IMR-90 (cell line): ENCODE measurements at regions not wholly inside any gene's neighbourhood (a gene's known extent, or its start where the extent isn't known, plus 50 kb on each side); places are given as distances from the start of the nearest gene placed in this dataset.

Experiments used
- ATAC-seq: fragments of 200-7000 bp; cut with Tn5 transposase; 2 replicates; pipeline ENCODE4 v1.9.1; 2020; ENCODE audit warnings: low read depth, mild to moderate bottlenecking, moderate library complexity
- BruUV-seq: library from RNA; stranded (reverse); fragments of 400-500 nt; replicated peaks from 2 replicates; lab custom pipeline; 2021; lab: Mats Ljungman, UMichigan
- CTCF ChIA-PET: fragments of 300-600 bp; formaldehyde crosslinking; extraction: SDS; loops from one replicate; lab custom pipeline; 2021; ENCODE audit warnings: antibody characterized with exemption; lab: Yijun Ruan, JAX
- POLR2A ChIA-PET: fragments of 300-600 bp; sonication (Branson Sonifier 250); formaldehyde crosslinking; loops from one replicate; lab custom pipeline; 2022; ENCODE audit warnings: antibody characterized with exemption; ENCODE audit not compliant: unreplicated experiment; lab: Charles Lee
- DNase-seq: peaks from one replicate; pipeline ENCODE4 v3.0.0; 2013
- H2AFZ ChIP-seq: replicated peaks from 2 replicates; pipeline ENCODE3; 2013; ENCODE audit warnings: low read length, mild to moderate bottlenecking; ENCODE audit not compliant: poor library complexity
- H2AK5ac ChIP-seq: 2 replicates; pipeline ENCODE4 v1.6.1; 2013; ENCODE audit warnings: low read depth, low read length, inconsistent platforms
- H2AK9ac ChIP-seq: replicated peaks from 2 replicates; pipeline ENCODE3; 2013; ENCODE audit warnings: mild to moderate bottlenecking, low read depth, low read length, moderate library complexity; ENCODE audit not compliant: poor library complexity
- H2BK120ac ChIP-seq: 2 replicates; pipeline ENCODE4 v1.6.1; 2013; ENCODE audit warnings: low read depth, low read length, inconsistent platforms
- H2BK15ac ChIP-seq: 3 replicates; pipeline ENCODE4 v1.6.1; 2013; ENCODE audit warnings: low read depth, low read length, inconsistent platforms
- H2BK20ac ChIP-seq: 2 replicates; pipeline ENCODE4 v1.6.1; 2013; ENCODE audit warnings: low read depth, mild to moderate bottlenecking, inconsistent platforms, low read length, moderate library complexity
- H2BK5ac ChIP-seq: 2 replicates; pipeline ENCODE4 v1.6.1; 2013; ENCODE audit warnings: mild to moderate bottlenecking, low read depth, low read length, inconsistent platforms; ENCODE audit not compliant: poor library complexity, severe bottlenecking
- H3K14ac ChIP-seq: replicated peaks from 2 replicates; pipeline ENCODE4 v1.6.1; 2013; ENCODE audit warnings: low read depth, low read length, inconsistent platforms
- H3K18ac ChIP-seq: 2 replicates; pipeline ENCODE4 v1.6.1; 2013; ENCODE audit warnings: low read depth, low read length, control low read depth
- H3K23ac ChIP-seq: 2 replicates; pipeline ENCODE4 v1.6.1; 2013; ENCODE audit warnings: low read depth, low read length, inconsistent platforms
- H3K27ac ChIP-seq: 2 replicates; pipeline ENCODE4 v1.5.1; 2013; ENCODE audit warnings: mild to moderate bottlenecking, control low read depth, low read length; ENCODE audit not compliant: insufficient read depth
- H3K27me3 ChIP-seq: 2 replicates; pipeline ENCODE4 v1.6.1; 2013; ENCODE audit warnings: low read length; ENCODE audit not compliant: control insufficient read depth, insufficient read depth
- H3K36me3 ChIP-seq: 2 replicates; pipeline ENCODE4 v1.6.1; 2013; ENCODE audit warnings: low read length, mixed read lengths; ENCODE audit not compliant: control insufficient read depth, insufficient read depth
- H3K4ac ChIP-seq: 2 replicates; pipeline ENCODE4 v1.6.1; 2013; ENCODE audit warnings: low read depth, low read length, inconsistent platforms
- H3K4me1 ChIP-seq: 2 replicates; pipeline ENCODE4 v1.6.1; 2013; ENCODE audit warnings: low read length, mixed read lengths; ENCODE audit not compliant: control insufficient read depth, insufficient read depth
- H3K4me2 ChIP-seq: 2 replicates; pipeline ENCODE4 v1.6.1; 2013; ENCODE audit warnings: low read depth, mild to moderate bottlenecking, control low read depth, low read length, moderate library complexity
- H3K4me3 ChIP-seq: 2 replicates; pipeline ENCODE4 v1.5.1; 2013; ENCODE audit warnings: low read depth, mild to moderate bottlenecking, control low read depth, low read length, moderate library complexity; ENCODE audit not compliant: insufficient read depth
- H3K56ac ChIP-seq: 2 replicates; pipeline ENCODE4 v1.6.1; 2013; ENCODE audit warnings: low read length, inconsistent platforms; ENCODE audit not compliant: insufficient read depth; ENCODE audit errors: extremely low read depth
- H3K79me1 ChIP-seq, 2 experiments: 2 replicates each; pipeline ENCODE4 v1.6.1; 2013; ENCODE audit warnings: low read length in 2 of 2, inconsistent platforms in 1 of 2, low read depth in 1 of 2
- H3K9ac ChIP-seq: 2 replicates; pipeline ENCODE4 v1.6.1; 2013; ENCODE audit warnings: low read depth, low read length, control low read depth
- H3K9me1 ChIP-seq: 2 replicates; pipeline ENCODE4 v1.6.1; 2013; ENCODE audit warnings: low read length, inconsistent platforms; ENCODE audit not compliant: insufficient read depth
- H3K9me3 ChIP-seq: 2 replicates; pipeline ENCODE4 v1.6.1; 2013; ENCODE audit warnings: low read length; ENCODE audit not compliant: control insufficient read depth, insufficient read depth
- H4K20me1 ChIP-seq: 2 replicates; pipeline ENCODE4 v1.6.1; 2013; ENCODE audit warnings: low read length, inconsistent platforms; ENCODE audit not compliant: insufficient read depth
- H4K5ac ChIP-seq: 2 replicates; pipeline ENCODE4 v1.6.1; 2013; ENCODE audit warnings: mild to moderate bottlenecking, low read depth, low read length, control low read depth
- H4K8ac ChIP-seq, 2 experiments: 2 replicates each; pipeline ENCODE4 v1.6.1; 2013; ENCODE audit warnings: low read depth in 2 of 2, low read length in 2 of 2, control low read depth in 1 of 2, inconsistent platforms in 1 of 2
- H4K91ac ChIP-seq: 2 replicates; pipeline ENCODE4 v1.6.1; 2013; ENCODE audit warnings: low read depth, low read length, inconsistent platforms; ENCODE audit not compliant: insufficient read depth
- FOS ChIP-seq: fragments of 150-350 bp; IDR thresholded peaks from 2 replicates; pipeline ENCODE4 v1.6.1; 2016; ENCODE audit warnings: low read depth, low read length
- MAFK ChIP-seq: IDR thresholded peaks from 2 replicates; pipeline ENCODE4 v1.6.1; 2012; ENCODE audit warnings: low read depth, low read length, improper control_type of control experiment
- MXI1 ChIP-seq: IDR thresholded peaks from 2 replicates; pipeline ENCODE4 v1.6.1; 2012; ENCODE audit warnings: low read depth, mild to moderate bottlenecking, low read length, moderate library complexity, borderline replicate concordance
- RCOR1 ChIP-seq: IDR thresholded peaks from 2 replicates; pipeline ENCODE4 v1.6.1; 2012; ENCODE audit warnings: mild to moderate bottlenecking, low read length, improper control_type of control experiment; ENCODE audit not compliant: insufficient replicate concordance
- SMC3 ChIP-seq: fragments of 150-350 bp; IDR thresholded peaks from 2 replicates; pipeline ENCODE4 v1.6.1; 2016; ENCODE audit warnings: low read depth, mild to moderate bottlenecking, antibody characterized with exemption, low read length, moderate library complexity
- WGBS, 2 experiments: methylation state at CpG; one replicate each; pipeline versions ENCODE4 v1.1.5 to v1.1.7; 2013; ENCODE audit warnings: missing lambda C conversion rate in 2 of 2; ENCODE audit not compliant: insufficient read length in 1 of 2; ENCODE audit errors: extremely low coverage in 2 of 2; 5-methylcytosine and 5-hydroxymethylcytosine counted together
- dilution Hi-C: fragments of 300-500 bp; cut with HindIII; formaldehyde crosslinking; loops from one replicate; pipeline ENCODE4 v1.14.3; 2018; ENCODE audit warnings: low sequenced_read_pairs; ENCODE audit not compliant: unreplicated experiment
- in situ Hi-C: fragments of 300-500 bp; cut with MboI; formaldehyde crosslinking; loops from 3 replicates; pipeline ENCODE4 v1.14.3; 2019; ENCODE audit warnings: low sequenced_read_pairs, inconsistent platforms, mixed read lengths
- intact Hi-C: fragments of 100-400 bp; cut with micrococcal nuclease; formaldehyde crosslinking; loops from 2 replicates; pipeline ENCODE4 v1.10.0; 2022

DNA sequence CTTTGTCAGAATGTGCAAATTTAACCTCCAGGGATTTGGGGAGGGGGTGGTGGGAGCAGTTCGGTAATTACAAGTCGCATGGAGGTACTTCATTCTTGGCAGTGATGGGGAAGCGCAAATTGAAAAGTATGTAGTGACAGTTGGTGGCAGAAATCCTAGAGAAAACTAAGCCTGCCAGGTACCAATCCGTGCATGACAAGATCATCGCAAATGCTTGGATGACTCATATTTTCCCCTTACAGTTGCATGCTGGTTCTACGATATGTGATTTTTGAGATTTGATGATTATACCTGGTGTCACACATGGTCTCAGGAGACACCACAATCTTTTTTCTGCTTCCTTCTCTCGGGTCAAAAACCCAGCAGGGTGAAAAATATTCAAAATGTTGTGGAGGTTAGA lies 479.7 kb upstream of the ID2 start:
- H3K4me1 ChIP-seq: peaks cover 8% of the 10 kb centered on the region; the same call in 1 of the 2 replicates
- H2AK5ac ChIP-seq: no peak overlapping the region
- DNase-seq (no peak), ATAC-seq (no peak)
- no peak overlapping the region for H3K4me3 ChIP-seq
- H2BK15ac ChIP-seq: no peak overlapping the region
- H2AK9ac ChIP-seq: no peak overlapping the region
- H3K14ac ChIP-seq: no peak overlapping the region
- POLR2A ChIA-PET: no interaction called here
- TF ChIP-seq FOS (no peak), SMC3 (no peak), MAFK (no peak), MXI1 (no peak), RCOR1 (no peak)
- no peaks in the 10 kb centered on the region for H3K36me3 ChIP-seq
- no peak overlapping the region for H3K4ac ChIP-seq
- CTCF ChIA-PET: no interaction called here
- no peak overlapping the region for H3K23ac ChIP-seq
- no peak overlapping the region for H2AFZ ChIP-seq
- H4K91ac ChIP-seq: no peak overlapping the region
- no peak overlapping the region for H3K4me2 ChIP-seq
- H3K56ac ChIP-seq: no peak overlapping the region
- H3K9me1 ChIP-seq: no peaks in the 10 kb centered on the region
- dilution Hi-C loops: no loop called here
- no peak overlapping the region for H4K8ac ChIP-seq
- BruUV-seq: no TSS peak
- WGBS, 2 experiments: 100% methylated on average over 2 of the region's 7 CpGs; no CpG with 5 or more reads in 1 of the 2 experiments
- no peak overlapping the region for H2BK20ac ChIP-seq
- no peaks in the 10 kb centered on the region for H4K20me1 ChIP-seq
- no peak overlapping the region for H3K18ac ChIP-seq
- no peak overlapping the region for H3K9ac ChIP-seq
- H2BK5ac ChIP-seq: no peak overlapping the region
- no peaks in the 10 kb centered on the region; the same call in 1 of the 2 replicates for H3K27me3 ChIP-seq
- intact Hi-C loops: no loop called here
- H2BK120ac ChIP-seq: no peak overlapping the region
- H3K9me3 ChIP-seq: no peaks in the 10 kb centered on the region
- no peak overlapping the region for H3K27ac ChIP-seq
- no peaks in the 10 kb centered on the region for H3K79me1 ChIP-seq
- H4K5ac ChIP-seq: no peak overlapping the region
- in situ Hi-C loops: no loop called here
